ENCODE measurements at regions not wholly inside any gene's neighbourhood (a gene's known extent, or its start where the extent isn't known, plus 50 kb on each side); places are given as distances from the start of the nearest gene placed in this dataset.

DNA sequence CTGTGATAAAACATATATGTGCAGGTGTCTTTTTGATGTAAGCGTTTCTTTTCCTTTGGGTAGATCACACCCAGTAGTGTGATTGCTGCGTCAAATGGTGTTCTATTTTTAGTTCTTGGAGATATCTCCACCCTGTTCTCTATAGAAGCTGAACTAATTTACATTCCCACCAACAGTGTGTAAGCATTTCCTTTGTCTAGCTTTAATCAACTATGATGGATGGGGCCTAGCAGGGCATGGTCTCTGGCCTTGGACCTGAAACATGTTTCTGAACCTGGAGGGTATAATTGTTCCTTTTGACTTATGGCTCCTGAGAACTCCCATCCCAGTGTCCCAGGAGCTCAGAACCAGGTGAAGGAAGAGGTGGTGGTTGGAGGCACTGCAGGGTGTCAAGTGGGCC lies 93.9 kb downstream of the HAPSTR1 start:
- no peak for DNase-seq (ENCODE audit: low read depth)
- TF ChIP-seq, protein P1, sequence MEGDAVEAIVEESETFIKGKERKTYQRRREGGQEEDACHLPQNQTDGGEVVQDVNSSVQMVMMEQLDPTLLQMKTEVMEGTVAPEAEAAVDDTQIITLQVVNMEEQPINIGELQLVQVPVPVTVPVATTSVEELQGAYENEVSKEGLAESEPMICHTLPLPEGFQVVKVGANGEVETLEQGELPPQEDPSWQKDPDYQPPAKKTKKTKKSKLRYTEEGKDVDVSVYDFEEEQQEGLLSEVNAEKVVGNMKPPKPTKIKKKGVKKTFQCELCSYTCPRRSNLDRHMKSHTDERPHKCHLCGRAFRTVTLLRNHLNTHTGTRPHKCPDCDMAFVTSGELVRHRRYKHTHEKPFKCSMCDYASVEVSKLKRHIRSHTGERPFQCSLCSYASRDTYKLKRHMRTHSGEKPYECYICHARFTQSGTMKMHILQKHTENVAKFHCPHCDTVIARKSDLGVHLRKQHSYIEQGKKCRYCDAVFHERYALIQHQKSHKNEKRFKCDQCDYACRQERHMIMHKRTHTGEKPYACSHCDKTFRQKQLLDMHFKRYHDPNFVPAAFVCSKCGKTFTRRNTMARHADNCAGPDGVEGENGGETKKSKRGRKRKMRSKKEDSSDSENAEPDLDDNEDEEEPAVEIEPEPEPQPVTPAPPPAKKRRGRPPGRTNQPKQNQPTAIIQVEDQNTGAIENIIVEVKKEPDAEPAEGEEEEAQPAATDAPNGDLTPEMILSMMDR (IDR thresholded peaks at IDR 0.05; ENCODE audit: insufficient read depth, low read depth, low read length, missing control alignments) = no peak
- no peak overlapping the region for H3K4me3 ChIP-seq (ENCODE audit: low read depth, low read length)

- TF ChIP-seq, protein P1 (IDR thresholded peaks at IDR 0.05; ENCODE audit: insufficient read depth, low read depth, low read length, missing control alignments) = no peak
- H3K4me3 ChIP-seq (ENCODE audit: low read depth, low read length) = no peak overlapping the region
- no peak for DNase-seq (ENCODE audit: low read depth)
Measured at GRCh38 chr16:9186061-9186460, 94.6 kb downstream of the HAPSTR1 start.

GRCh38 chr16:9188721-9189120 lies 97.3 kb downstream of the HAPSTR1 start:
- H3K4me3 ChIP-seq (ENCODE audit: low read depth, low read length) = no peak overlapping the region
- DNase-seq (ENCODE audit: low read depth) = no peak
- TF ChIP-seq, protein P1 (IDR thresholded peaks at IDR 0.05; ENCODE audit: insufficient read depth, low read depth, low read length, missing control alignments) = no peak

DNA sequence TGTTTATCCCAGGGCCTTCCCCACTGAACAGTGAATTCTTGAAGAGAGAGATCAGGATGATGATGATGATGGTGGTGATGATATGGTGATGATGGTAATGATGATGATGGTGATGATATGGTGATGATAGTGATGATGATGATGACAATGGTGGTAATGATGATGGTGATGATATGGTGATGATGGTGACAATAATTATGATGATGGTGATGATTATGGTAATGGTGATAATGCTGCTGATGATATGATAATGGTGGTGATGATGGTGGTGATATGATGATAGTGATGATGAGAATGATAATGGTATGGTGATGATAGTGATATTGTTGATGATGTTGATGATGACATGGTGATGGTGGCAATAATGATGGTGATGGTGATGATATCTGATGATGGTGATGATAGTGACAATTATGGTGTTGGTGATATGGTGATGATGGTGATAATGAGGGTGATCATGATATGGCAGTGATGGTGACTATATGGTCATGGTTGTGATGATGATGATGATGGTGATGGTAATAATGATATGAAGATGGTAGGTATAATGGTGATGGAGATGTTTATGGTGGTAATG lies 99.9 kb downstream of the HAPSTR1 start:
- no peak overlapping the region for H3K4me3 ChIP-seq (ENCODE audit: low read depth, low read length)
- no peak for DNase-seq (ENCODE audit: low read depth)
- TF ChIP-seq, protein P1 (IDR thresholded peaks at IDR 0.05; ENCODE audit: insufficient read depth, low read depth, low read length, missing control alignments) = no peak

GRCh38 chr16:9192746-9193145 lies 101.3 kb downstream of the HAPSTR1 start:
- no peak for DNase-seq (ENCODE audit: low read depth)
- TF ChIP-seq, protein P1 (IDR thresholded peaks at IDR 0.05; ENCODE audit: insufficient read depth, low read depth, low read length, missing control alignments) = no peak
- no peak overlapping the region for H3K4me3 ChIP-seq (ENCODE audit: low read depth, low read length)

GRCh38 chr16:9195287-9195686 lies 103.8 kb downstream of the HAPSTR1 start:
- TF ChIP-seq, protein P1 (IDR thresholded peaks at IDR 0.05; ENCODE audit: insufficient read depth, low read depth, low read length, missing control alignments) = no peak
- no peak for DNase-seq (ENCODE audit: low read depth)
- no peak overlapping the region for H3K4me3 ChIP-seq (ENCODE audit: low read depth, low read length)
